Neural crest cell (in vitro differentiated cells): ENCODE measurements at regions not wholly inside any gene's neighbourhood (a gene's known extent, or its start where the extent isn't known, plus 50 kb on each side); places are given as distances from the start of the nearest gene placed in this dataset.

Source experiments
- DNase-seq: peaks from one replicate; pipeline ENCODE4 v3.0.0; 2021; ENCODE audit warnings: low read depth, mixed read lengths, low spot score
- H3K27ac Mint-ChIP-seq: one replicate; pipeline ENCODE4 v1.8.0; 2021; ENCODE audit warnings: mild to moderate bottlenecking, mixed read lengths; ENCODE audit not compliant: unreplicated experiment
- H3K27me3 Mint-ChIP-seq: 2 replicates; pipeline ENCODE4 v1.8.0; 2021; ENCODE audit warnings: low read depth, mild to moderate bottlenecking, mixed read lengths
- H3K36me3 Mint-ChIP-seq: 2 replicates; pipeline ENCODE4 v1.8.0; 2021; ENCODE audit warnings: low read depth, mild to moderate bottlenecking, mixed read lengths
- H3K4me1 Mint-ChIP-seq: 2 replicates; pipeline ENCODE4 v1.8.0; 2021; ENCODE audit warnings: mixed read lengths
- H3K4me3 Mint-ChIP-seq: one replicate; pipeline ENCODE4 v1.8.0; 2021; ENCODE audit warnings: mild to moderate bottlenecking, mixed read lengths
- H3K9me3 Mint-ChIP-seq: 2 replicates; pipeline ENCODE4 v1.8.0; 2021; ENCODE audit warnings: mixed read lengths
- CTCF ChIP-seq: fragments of 200-600 bp; sonication (generic); conservative IDR thresholded peaks from 2 replicates; pipeline ENCODE4 v1.5.0; 2021; ENCODE audit warnings: antibody characterized with exemption, mild to moderate bottlenecking

GRCh38 chr6:148151896-148152643, 190.6 kb upstream of the SASH1 start:
- Mint-ChIP-seq H3K4me3 (no peak overlapping the region), H3K36me3 (no peaks in the 10 kb centered on the region), H3K27ac (no peak overlapping the region), H3K4me1 (peaks cover 11% of the 10 kb centered on the region), H3K27me3 (no peaks in the 10 kb centered on the region), H3K9me3 (no peaks in the 10 kb centered on the region)
- no peak for DNase-seq
- TF ChIP-seq CTCF: no peak

- H3K9me3 Mint-ChIP-seq: no peaks in the 10 kb centered on the region
- no peak overlapping the region for H3K27ac Mint-ChIP-seq
- no peaks in the 10 kb centered on the region for H3K36me3 Mint-ChIP-seq
- DNase-seq: no peak
- no peak for TF ChIP-seq CTCF
- H3K27me3 Mint-ChIP-seq: no peaks in the 10 kb centered on the region
- H3K4me1 Mint-ChIP-seq: peaks cover 7% of the 10 kb centered on the region
- no peak overlapping the region for H3K4me3 Mint-ChIP-seq
Observed at GRCh38 chr6:148154668-148155067, 188.0 kb upstream of the SASH1 start.

- TF ChIP-seq CTCF: no peak
- peaks cover 7% of the 10 kb centered on the region for H3K4me1 Mint-ChIP-seq
- no peak overlapping the region for H3K4me3 Mint-ChIP-seq
- no peaks in the 10 kb centered on the region for H3K36me3 Mint-ChIP-seq
- DNase-seq: no peak
- no peaks in the 10 kb centered on the region for H3K27me3 Mint-ChIP-seq
- no peak overlapping the region for H3K27ac Mint-ChIP-seq
- H3K9me3 Mint-ChIP-seq: no peaks in the 10 kb centered on the region
Observed at GRCh38 chr6:148155293-148155692, 187.3 kb upstream of the SASH1 start.

GRCh38 chr6:148157841-148158240, 184.8 kb upstream of the SASH1 start:
- Mint-ChIP-seq H3K9me3 (no peaks in the 10 kb centered on the region), H3K27me3 (no peaks in the 10 kb centered on the region), H3K4me1 (no peaks in the 10 kb centered on the region), H3K4me3 (no peak overlapping the region), H3K27ac (no peak overlapping the region), H3K36me3 (no peaks in the 10 kb centered on the region)
- no peak for DNase-seq
- TF ChIP-seq CTCF: no peak

- DNase-seq: no peak
- no peak overlapping the region for H3K4me3 Mint-ChIP-seq
- H3K27ac Mint-ChIP-seq: peak overlapping the region; percentile 24
- no peak for TF ChIP-seq CTCF
- H3K27me3 Mint-ChIP-seq: no peaks in the 10 kb centered on the region
- no peaks in the 10 kb centered on the region for H3K36me3 Mint-ChIP-seq
- H3K4me1 Mint-ChIP-seq: no peaks in the 10 kb centered on the region
- peaks cover 2% of the 10 kb centered on the region for H3K9me3 Mint-ChIP-seq
Observed at GRCh38 chr6:148164645-148165044, 178.0 kb upstream of the SASH1 start.
